ENCODE measurements at regions not wholly inside any gene's neighbourhood (a gene's known extent, or its start where the extent isn't known, plus 50 kb on each side); places are given as distances from the start of the nearest gene placed in this dataset.

- no peak overlapping the region for H3K4me3 ChIP-seq
- H3K27ac ChIP-seq: no peak overlapping the region
- no peaks in the 10 kb centered on the region for H3K9me3 ChIP-seq (replicated peaks in 1 of 3)
- 53 to 65% (median 56%) methylated on average over 6 of the region's 6 CpGs for WGBS, 4 donors
- H3K4me1 ChIP-seq (replicated peaks in 1 of 2): no peaks in the 10 kb centered on the region
- H3K36me3 ChIP-seq (replicated peaks in 1 of 2): no peaks in the 10 kb centered on the region
- peaks cover 14% of the 10 kb centered on the region for H3K27me3 ChIP-seq
- intact Hi-C loops (cut with DNase I): no loop called here
- no peak for DNase-seq
- TF ChIP-seq, protein P1, sequence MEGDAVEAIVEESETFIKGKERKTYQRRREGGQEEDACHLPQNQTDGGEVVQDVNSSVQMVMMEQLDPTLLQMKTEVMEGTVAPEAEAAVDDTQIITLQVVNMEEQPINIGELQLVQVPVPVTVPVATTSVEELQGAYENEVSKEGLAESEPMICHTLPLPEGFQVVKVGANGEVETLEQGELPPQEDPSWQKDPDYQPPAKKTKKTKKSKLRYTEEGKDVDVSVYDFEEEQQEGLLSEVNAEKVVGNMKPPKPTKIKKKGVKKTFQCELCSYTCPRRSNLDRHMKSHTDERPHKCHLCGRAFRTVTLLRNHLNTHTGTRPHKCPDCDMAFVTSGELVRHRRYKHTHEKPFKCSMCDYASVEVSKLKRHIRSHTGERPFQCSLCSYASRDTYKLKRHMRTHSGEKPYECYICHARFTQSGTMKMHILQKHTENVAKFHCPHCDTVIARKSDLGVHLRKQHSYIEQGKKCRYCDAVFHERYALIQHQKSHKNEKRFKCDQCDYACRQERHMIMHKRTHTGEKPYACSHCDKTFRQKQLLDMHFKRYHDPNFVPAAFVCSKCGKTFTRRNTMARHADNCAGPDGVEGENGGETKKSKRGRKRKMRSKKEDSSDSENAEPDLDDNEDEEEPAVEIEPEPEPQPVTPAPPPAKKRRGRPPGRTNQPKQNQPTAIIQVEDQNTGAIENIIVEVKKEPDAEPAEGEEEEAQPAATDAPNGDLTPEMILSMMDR (IDR thresholded peaks at IDR 0.05): no peak
- TF ChIP-seq POLR2A (IDR thresholded peaks at IDR 0.05): no peak
These were observed 76.8 kb upstream of the AKT3 start for GRCh38 chr1:243926803-243927245.

DNA sequence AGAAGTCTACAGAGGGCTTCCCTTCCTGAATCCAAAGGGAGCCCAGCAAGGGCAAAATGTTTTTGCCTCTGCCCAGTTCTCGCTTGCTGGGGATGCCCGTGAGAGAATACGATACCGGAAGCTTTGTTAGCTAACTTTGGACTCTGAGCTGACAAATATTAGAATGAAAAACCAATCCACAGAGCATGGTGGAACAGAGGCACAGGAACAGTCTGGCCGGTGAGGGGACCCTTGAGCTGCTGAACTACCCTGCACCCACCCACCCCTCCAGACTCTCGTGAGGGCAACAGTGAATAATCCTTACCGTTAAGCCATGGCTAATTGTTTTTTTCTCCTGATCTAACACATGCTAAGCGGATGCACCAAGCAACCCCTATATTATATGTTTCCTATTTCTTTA lies 76.3 kb upstream of the AKT3 start:
- Histone ChIP-seq H3K27ac (no peak overlapping the region), H3K9me3 (replicated peaks in 1 of 3) (no peaks in the 10 kb centered on the region), H3K4me3 (no peak overlapping the region), H3K4me1 (replicated peaks in 1 of 2) (no peaks in the 10 kb centered on the region), H3K36me3 (replicated peaks in 1 of 2) (no peaks in the 10 kb centered on the region), H3K27me3 (peaks cover 8% of the 10 kb centered on the region)
- 63 to 78% (median 72%) methylated on average over 8 of the region's 8 CpGs for WGBS, 4 donors
- no peak for DNase-seq
- intact Hi-C loops (cut with DNase I): no loop called here
- TF ChIP-seq, protein P1 (IDR thresholded peaks at IDR 0.05): no peak
- TF ChIP-seq POLR2A (IDR thresholded peaks at IDR 0.05): no peak

GRCh38 chr1:243924588-243925349 lies 74.7 kb upstream of the AKT3 start:
- H3K4me1 ChIP-seq (replicated peaks in 1 of 2): no peaks in the 10 kb centered on the region
- H3K27me3 ChIP-seq: peaks cover 1% of the 10 kb centered on the region
- H3K4me3 ChIP-seq: no peak overlapping the region
- no peak overlapping the region for H3K27ac ChIP-seq
- no peaks in the 10 kb centered on the region for H3K36me3 ChIP-seq (replicated peaks in 1 of 2)
- intact Hi-C loops (cut with DNase I): no loop called here
- no peak for DNase-seq
- TF ChIP-seq, protein P1 (IDR thresholded peaks at IDR 0.05): no peak
- 65 to 71% (median 68%) methylated on average over 10 to 11 of the region's 11 CpGs for WGBS, 4 donors
- no peaks in the 10 kb centered on the region for H3K9me3 ChIP-seq (replicated peaks in 1 of 3)

- H3K36me3 ChIP-seq (replicated peaks in 1 of 2): no peaks in the 10 kb centered on the region
- no peaks in the 10 kb centered on the region for H3K4me1 ChIP-seq (replicated peaks in 1 of 2)
- H3K27ac ChIP-seq: no peak overlapping the region
- TF ChIP-seq POLR2A (IDR thresholded peaks at IDR 0.05): no peak
- TF ChIP-seq, protein P1 (IDR thresholded peaks at IDR 0.05): no peak
- intact Hi-C loops (cut with DNase I): no loop called here
- no peak for DNase-seq
- H3K4me3 ChIP-seq: no peak overlapping the region
- H3K27me3 ChIP-seq: no peaks in the 10 kb centered on the region
- WGBS, 4 donors: 76 to 97% (median 84%) methylated on average over 3 of the region's 3 CpGs
- no peaks in the 10 kb centered on the region for H3K9me3 ChIP-seq (replicated peaks in 1 of 3)
These were observed 74.1 kb upstream of the AKT3 start for GRCh38 chr1:243924188-243924587.
